A549 (cell line): ENCODE measurements at regions not wholly inside any gene's neighbourhood (a gene's known extent, or its start where the extent isn't known, plus 50 kb on each side); places are given as distances from the start of the nearest gene placed in this dataset.

Source experiments
- ATAC-seq, 2 experiments: fragments of 200-7000 bp in 1 of 2; fragments of >200 bp in 1 of 2; cut with Nextera tagmentation in 1 of 2; cut with Tn5 transposase in 1 of 2; 3 replicates each; pipeline versions ENCODE4 v1.8.0 to v1.9.1; 2018 to 2020; ENCODE audit warnings: mild to moderate bottlenecking in 1 of 2, moderate library complexity in 1 of 2
- CTCF ChIA-PET: fragments of 300-600 bp; sonication (Branson Sonifier 250); formaldehyde crosslinking; extraction: SDS; loops from one replicate; lab custom pipeline; 2021; ENCODE audit warnings: antibody characterized with exemption, inconsistent platforms; lab: Yijun Ruan, JAX
- POLR2A ChIA-PET: fragments of 350-600 bp; formaldehyde crosslinking; extraction: SDS; loops from one replicate; lab custom pipeline; 2021; ENCODE audit warnings: antibody characterized with exemption, inconsistent platforms; lab: Yijun Ruan, JAX
- DNase-seq, 2 experiments: peaks; one replicate each; pipeline versions ENCODE4 v3.0.0 to v3.0.0-alpha.2; 2011 to 2016; ENCODE audit warnings: low read depth in 1 of 2, low spot score in 1 of 2
- FAIRE-seq: peaks from 2 replicates; lab custom pipeline; 2011; peaks lifted over from hg19 to GRCh38; lab: Jason Lieb, UNC
- H3K27ac ChIP-seq, 2 experiments: fragments of >200 bp; sonication (Bioruptor Twin); formaldehyde crosslinking; 3 replicates each; pipeline ENCODE4 v1.5.1; 2016 to 2017
- H3K4me1 ChIP-seq: fragments of >200 bp; sonication (Bioruptor Twin); formaldehyde crosslinking; 3 replicates; pipeline ENCODE4 v1.6.1; 2016
- H3K4me2 ChIP-seq: fragments of >200 bp; sonication (Bioruptor Twin); formaldehyde crosslinking; 3 replicates; pipeline ENCODE4 v1.6.1; 2016
- H3K4me3 ChIP-seq: fragments of >200 bp; sonication (Bioruptor Twin); formaldehyde crosslinking; 3 replicates; pipeline ENCODE4 v1.5.1; 2016
- H3K9me3 ChIP-seq: fragments of >200 bp; sonication (Bioruptor Twin); formaldehyde crosslinking; 3 replicates; pipeline ENCODE4 v1.6.1; 2016
- ATOH8 ChIP-seq: fragments of 250-450 bp; sonication (Bioruptor Pico); IDR thresholded peaks from 2 replicates; pipeline ENCODE4 v1.5.0; 2020; ENCODE audit warnings: low read depth, mild to moderate bottlenecking, moderate library complexity
- CTCF ChIP-seq: fragments of >200 bp; sonication (Bioruptor Twin); formaldehyde crosslinking; IDR thresholded peaks from 3 replicates; pipeline ENCODE4 v1.5.1; 2016
- GATA3 ChIP-seq: IDR thresholded peaks from 2 replicates; pipeline ENCODE4 v1.6.1; 2012; ENCODE audit warnings: borderline replicate concordance
- HDAC2 ChIP-seq: fragments of 200-600 bp; sonication (generic); IDR thresholded peaks from 2 replicates; pipeline ENCODE4 v1.6.1; 2016
- HES2 ChIP-seq: fragments of >200 bp; sonication (Bioruptor Twin); formaldehyde crosslinking; IDR thresholded peaks from 2 replicates; pipeline ENCODE4 v1.6.1; 2016
- JUN ChIP-seq, 2 experiments: fragments of >200 bp; sonication (Bioruptor Twin); formaldehyde crosslinking; IDR thresholded peaks; 2 replicates in 1 of 2; 3 replicates in 1 of 2; pipeline ENCODE4 v1.6.1; 2016 to 2017
- JUNB ChIP-seq: fragments of >200 bp; sonication (Bioruptor Twin); formaldehyde crosslinking; IDR thresholded peaks from 2 replicates; pipeline ENCODE4 v1.6.1; 2016
- NPAS2 ChIP-seq: fragments of 250-450 bp; sonication (Bioruptor Pico); IDR thresholded peaks from 2 replicates; pipeline ENCODE4 v1.8.0; 2022; ENCODE audit warnings: mild to moderate bottlenecking, moderate library complexity, borderline replicate concordance
- POLR2AphosphoS2 ChIP-seq: conservative IDR thresholded peaks from 2 replicates; pipeline ENCODE4 v1.6.1; 2012; ENCODE audit warnings: low read length, improper control_type of control experiment, inconsistent platforms
- RAD21 ChIP-seq, 2 experiments: fragments of >200 bp in 1 of 2; sonication (Bioruptor Twin) in 1 of 2; formaldehyde crosslinking in 1 of 2; IDR thresholded peaks in 1 of 2; conservative IDR thresholded peaks in 1 of 2; 2 replicates in 1 of 2; 3 replicates in 1 of 2; pipeline ENCODE4 v1.6.1; 2012 to 2018; ENCODE audit warnings: inconsistent platforms in 1 of 2
- RARB ChIP-seq: fragments of 250-450 bp; sonication (Bioruptor Pico); IDR thresholded peaks from 2 replicates; pipeline ENCODE4 v1.8.0; 2021; ENCODE audit warnings: mild to moderate bottlenecking, moderate library complexity
- SMC3 ChIP-seq: fragments of >200 bp; sonication (Bioruptor Twin); formaldehyde crosslinking; IDR thresholded peaks from 3 replicates; pipeline ENCODE4 v1.6.1; 2018; ENCODE audit warnings: inconsistent platforms
- SREBF2 ChIP-seq: fragments of 450-650 bp; IDR thresholded peaks from 2 replicates; pipeline ENCODE4 v1.6.1; 2014; ENCODE audit warnings: mild to moderate bottlenecking, moderate library complexity
- WGBS: methylation state at CpG from one replicate; pipeline ENCODE4 v1.1.6; 2017; ENCODE audit errors: missing lambda C conversion rate; 5-methylcytosine and 5-hydroxymethylcytosine counted together

GRCh38 chr20:59455402-59456341, 148.7 kb upstream of the PHACTR3 start:
- no peak for FAIRE-seq

GRCh38 chr20:59456342-59457279, 147.7 kb upstream of the PHACTR3 start:
- Histone ChIP-seq H3K4me2 (no peak overlapping the region), H3K4me1 (no peaks in the 10 kb centered on the region), H3K9me3 (0 out of 3 replicates have a peak, but pooled peaks cover 3% of the 10 kb centered on the region), H3K27ac (no peak overlapping the region), H3K4me3 (no peak overlapping the region)
- no peak for DNase-seq
- POLR2A ChIA-PET = interaction anchor here (0.5 to 0.8 kb wide), 2 partner anchors 467 to 806 kb away, joined by 3 to 5 read pairs; no protein-coding TSS in a partner anchor
- no peak for TF ChIP-seq POLR2AphosphoS2
- no peak for TF ChIP-seq NPAS2 (CRISPR knock-in tag)
- no peak for TF ChIP-seq JUN (IDR thresholded peaks at IDR 0.05)
- no peak for TF ChIP-seq GATA3
- no peak for TF ChIP-seq SREBF2
- TF ChIP-seq RARB (CRISPR knock-in tag) = no peak
- no peak for TF ChIP-seq JUNB
- TF ChIP-seq ATOH8 (CRISPR knock-in tag) = no peak
- no peak for TF ChIP-seq CTCF
- no peak for FAIRE-seq
- WGBS = 38% methylated on average over 22 of the region's 26 CpGs
- CTCF ChIA-PET = interaction anchor here (0.6 to 5.6 kb wide), 51 partner anchors 9 to 1860 kb away, joined by 3 to 56 read pairs (median 5); partner anchors contain the start of genes ATP5F1E, GNAS-AS1 and STX16
- ATAC-seq = peak in 1 of 2 experiments; percentile 20; a peak in 2 of 6 replicates

More at GRCh38 chr20:59455402-59456341, 148.7 kb upstream of the PHACTR3 start:
- H3K4me1 ChIP-seq = no peaks in the 10 kb centered on the region
- ChIA-PET POLR2A (interaction anchor here (0.5 to 0.8 kb wide), 2 partner anchors 466 to 805 kb away, joined by 3 to 5 read pairs; no protein-coding TSS in a partner anchor), CTCF (interaction anchor here (0.6 to 5.6 kb wide), 92 partner anchors 8 to 1859 kb away, joined by 3 to 56 read pairs (median 4); partner anchors contain the start of genes ATP5F1E, GNAS-AS1, STX16 and ZBP1)
- 7% methylated on average over 8 of the region's 8 CpGs for WGBS
- TF ChIP-seq CTCF (peak; percentile 84), SMC3 (peak; percentile 59), HES2 (no peak), HDAC2 (no peak), RAD21 (conservative IDR thresholded peaks at IDR 0.05 in 1 of 2, IDR thresholded peaks at IDR 0.05 in 1 of 2) (peak; percentile 87 to 89)
- 0 out of 3 replicates have a peak overlapping the region, but pooled peaks have one; percentile 27 for H3K4me2 ChIP-seq
- peak; percentile 33 for DNase-seq
- H3K9me3 ChIP-seq = 0 out of 3 replicates have a peak, but pooled peaks cover 3% of the 10 kb centered on the region
- no peak overlapping the region for H3K27ac ChIP-seq
- ATAC-seq = peak; percentile 64 to 81; a peak in 5 of 6 replicates
- no peak overlapping the region for H3K4me3 ChIP-seq
